Heart left ventricle (tissue), 13 donors: ENCODE measurements at regions not wholly inside any gene's neighbourhood (a gene's known extent, or its start where the extent isn't known, plus 50 kb on each side); places are given as distances from the start of the nearest gene placed in this dataset.

Experiments
- POLR2A ChIP-seq, 2 donors: fragments of 450-650 bp; IDR thresholded peaks; one replicate each; pipeline ENCODE4 v1.6.1; 2017; ENCODE audit warnings: antibody characterized with exemption in 2 of 2, mild to moderate bottlenecking in 2 of 2, moderate library complexity in 2 of 2
- TF ChIP-seq, protein P1 (sequence below), 12 donors: fragments of 200-600 bp; sonication (generic) in 4 of 12; IDR thresholded peaks; one replicate each; pipeline versions ENCODE4 v1.5.0 to v1.8.0; 2018 to 2022; ENCODE audit warnings: antibody characterized with exemption in 12 of 12, mild to moderate bottlenecking in 5 of 12
- donor health status: ischemic (EF 13 %, LVEDD 7.1; RV severe dilation, severe dysfunction).
- donor health status: DM: no; HTN: yes; CAD: no.
- donor health status: DM: no; HTN: no; CAD: no.
- donor health status: ischemic (EF 25% LVEDD 6.9; RV normal size, moderate dysfunction).
- donor health status: ischemic (EF 25% LVEDD 5.7; RV mildly dilated, moderate dysfunction).
- donor health status: ischemic (EF 35%, LVEDD 5.7; RV mildly dilated, moderate dysfunction).
- donor health status: nonischemic (EF 11% LVEDD 7.7; RV severe dilation, severe dysfunction).
- donor health status: DM: yes; HTN: yes; CAD: no.
- donor health status: PGD.
- donor health status: ischemic (EF 29% LVEDD 5.4; RV normal size, mild dysfunction).
- donor health status: nonischemic (EF 23%, LVEDD 6.1; RV moderate dilation, normal function).

- TF ChIP-seq, protein P1, sequence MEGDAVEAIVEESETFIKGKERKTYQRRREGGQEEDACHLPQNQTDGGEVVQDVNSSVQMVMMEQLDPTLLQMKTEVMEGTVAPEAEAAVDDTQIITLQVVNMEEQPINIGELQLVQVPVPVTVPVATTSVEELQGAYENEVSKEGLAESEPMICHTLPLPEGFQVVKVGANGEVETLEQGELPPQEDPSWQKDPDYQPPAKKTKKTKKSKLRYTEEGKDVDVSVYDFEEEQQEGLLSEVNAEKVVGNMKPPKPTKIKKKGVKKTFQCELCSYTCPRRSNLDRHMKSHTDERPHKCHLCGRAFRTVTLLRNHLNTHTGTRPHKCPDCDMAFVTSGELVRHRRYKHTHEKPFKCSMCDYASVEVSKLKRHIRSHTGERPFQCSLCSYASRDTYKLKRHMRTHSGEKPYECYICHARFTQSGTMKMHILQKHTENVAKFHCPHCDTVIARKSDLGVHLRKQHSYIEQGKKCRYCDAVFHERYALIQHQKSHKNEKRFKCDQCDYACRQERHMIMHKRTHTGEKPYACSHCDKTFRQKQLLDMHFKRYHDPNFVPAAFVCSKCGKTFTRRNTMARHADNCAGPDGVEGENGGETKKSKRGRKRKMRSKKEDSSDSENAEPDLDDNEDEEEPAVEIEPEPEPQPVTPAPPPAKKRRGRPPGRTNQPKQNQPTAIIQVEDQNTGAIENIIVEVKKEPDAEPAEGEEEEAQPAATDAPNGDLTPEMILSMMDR (IDR thresholded peaks at IDR 0.05): no peak
- TF ChIP-seq POLR2A (IDR thresholded peaks at IDR 0.05): no peak
Measured at GRCh38 chr7:37590824-37591223, 92.7 kb upstream of the GPR141 start.
